NCI-H2227 treated with DMSO at 0.1 percent for 48 hours (cell line): ENCODE measurements at regions not wholly inside any gene's neighbourhood (a gene's known extent, or its start where the extent isn't known, plus 50 kb on each side); places are given as distances from the start of the nearest gene placed in this dataset.

Experiments used
- DNase-seq: peaks from one replicate; lab custom pipeline; 2025; lab: John Stamatoyannopoulos, UW

- DNase-seq = no peak
These were observed 133.2 kb downstream of the AQP9 start for GRCh38 chr15:58271410-58271809.

GRCh38 chr15:58273104-58273503 is 134.9 kb downstream of the AQP9 start:
- DNase-seq = no peak

GRCh38 chr15:58274885-58275284 is 136.7 kb downstream of the AQP9 start:
- DNase-seq = no peak

- no peak for DNase-seq
These were observed 137.6 kb downstream of the AQP9 start for GRCh38 chr15:58275785-58276184.

- no peak for DNase-seq
These were observed 138.7 kb downstream of the AQP9 start for GRCh38 chr15:58276924-58277323.

GRCh38 chr15:58277333-58277732 is 139.2 kb downstream of the AQP9 start:
- no peak for DNase-seq

- DNase-seq = no peak
These were observed 140.9 kb downstream of the AQP9 start for GRCh38 chr15:58279106-58279505.

- no peak for DNase-seq
These were observed 141.5 kb downstream of the AQP9 start for GRCh38 chr15:58279654-58280053.

GRCh38 chr15:58282060-58282708 is 144.0 kb downstream of the AQP9 start:
- no peak for DNase-seq

GRCh38 chr15:58283302-58283701 is 145.1 kb downstream of the AQP9 start:
- DNase-seq = no peak

- no peak for DNase-seq
These were observed 146.1 kb downstream of the AQP9 start for GRCh38 chr15:58284293-58284692.

- DNase-seq = no peak
These were observed 146.4 kb upstream of the LIPC start for GRCh38 chr15:58285212-58285920.

- DNase-seq = no peak
These were observed 145.9 kb upstream of the LIPC start for GRCh38 chr15:58285921-58286278.

GRCh38 chr15:58286523-58286922 is 145.3 kb upstream of the LIPC start:
- no peak for DNase-seq

GRCh38 chr15:58287891-58288290 is 143.9 kb upstream of the LIPC start:
- DNase-seq = no peak

GRCh38 chr15:58288592-58288991 is 143.2 kb upstream of the LIPC start:
- no peak for DNase-seq

- no peak for DNase-seq
These were observed 139.9 kb upstream of the LIPC start for GRCh38 chr15:58291848-58292247.

GRCh38 chr15:58292751-58293175 is 139.0 kb upstream of the LIPC start:
- no peak for DNase-seq

- DNase-seq = no peak
These were observed 137.9 kb upstream of the LIPC start for GRCh38 chr15:58293622-58294550.

GRCh38 chr15:58294681-58295254 is 137.0 kb upstream of the LIPC start:
- no peak for DNase-seq

GRCh38 chr15:58295637-58296215 is 136.1 kb upstream of the LIPC start:
- DNase-seq = no peak

- DNase-seq = no peak
These were observed 135.5 kb upstream of the LIPC start for GRCh38 chr15:58296276-58296675.
